GM23338 (cell line): ENCODE measurements at regions not wholly inside any gene's neighbourhood (a gene's known extent, or its start where the extent isn't known, plus 50 kb on each side); places are given as distances from the start of the nearest gene placed in this dataset.

ENCODE experiments used
- ATAC-seq: fragments of 200-7000 bp; cut with Tn5 transposase; 3 replicates; pipeline ENCODE4 v1.9.1; 2020
- DNase-seq: peaks from one replicate; pipeline ENCODE4 v3.0.0-alpha.2; 2015; ENCODE audit warnings: low spot score
- H2AFZ ChIP-seq: fragments of 200-600 bp; sonication (generic); 2 replicates; pipeline ENCODE4 v1.8.0; 2016; ENCODE audit warnings: antibody characterized with exemption, mild to moderate bottlenecking, moderate library complexity
- H3F3A ChIP-seq: fragments of 200-600 bp; sonication (generic); replicated peaks from 2 replicates; pipeline ENCODE4 v1.8.0; 2017; ENCODE audit warnings: antibody characterized with exemption, mixed run types, low read depth
- H3K27ac ChIP-seq: fragments of 200-600 bp; sonication (generic); 2 replicates; pipeline ENCODE4 v1.6.1; 2016; ENCODE audit warnings: low read depth
- H3K27me3 ChIP-seq: fragments of 200-600 bp; sonication (generic); 2 replicates; pipeline ENCODE4 v1.8.0; 2016; ENCODE audit warnings: mild to moderate bottlenecking, mixed run types, moderate library complexity; ENCODE audit not compliant: insufficient read depth
- H3K36me3 ChIP-seq: fragments of 200-600 bp; sonication (generic); 2 replicates; pipeline ENCODE4 v1.8.0; 2016; ENCODE audit warnings: mild to moderate bottlenecking; ENCODE audit not compliant: insufficient read depth
- H3K4me1 ChIP-seq: fragments of 200-600 bp; sonication (generic); 2 replicates; pipeline ENCODE4 v1.8.0; 2016; ENCODE audit warnings: mild to moderate bottlenecking, moderate library complexity; ENCODE audit not compliant: insufficient read depth
- H3K4me2 ChIP-seq: fragments of 200-600 bp; sonication (generic); 2 replicates; pipeline ENCODE4 v1.7.1; 2017; ENCODE audit warnings: mixed run types
- H3K4me3 ChIP-seq: fragments of 200-600 bp; sonication (generic); 2 replicates; pipeline ENCODE4 v1.6.1; 2016; ENCODE audit warnings: mixed run types
- H3K79me2 ChIP-seq: fragments of 200-600 bp; sonication (generic); replicated peaks from 2 replicates; pipeline ENCODE4 v1.8.0; 2017; ENCODE audit warnings: mild to moderate bottlenecking; ENCODE audit not compliant: insufficient read depth
- H3K9me2 ChIP-seq: fragments of 200-600 bp; sonication (generic); 2 replicates; pipeline ENCODE4 v1.8.0; 2017; ENCODE audit not compliant: insufficient read depth
- H4K20me1 ChIP-seq: fragments of 200-600 bp; sonication (generic); replicated peaks from 2 replicates; pipeline ENCODE4 v1.8.0; 2017; ENCODE audit warnings: mild to moderate bottlenecking; ENCODE audit not compliant: insufficient read depth
- H3K27ac Mint-ChIP-seq: 2 replicates; pipeline ENCODE4 v1.8.0; 2020; ENCODE audit warnings: inconsistent platforms, mild to moderate bottlenecking, moderate library complexity, mixed read lengths
- H3K27me3 Mint-ChIP-seq: 3 replicates; pipeline ENCODE4 v1.8.0; 2022; ENCODE audit warnings: low read depth, mild to moderate bottlenecking, moderate library complexity, mixed read lengths, inconsistent platforms; ENCODE audit not compliant: insufficient read depth, poor library complexity
- H3K36me3 Mint-ChIP-seq: 3 replicates; pipeline ENCODE4 v1.8.0; 2021; ENCODE audit warnings: low read depth, mild to moderate bottlenecking, inconsistent platforms, moderate library complexity, mixed read lengths
- H3K4me1 Mint-ChIP-seq: 3 replicates; pipeline ENCODE4 v1.8.0; 2020; ENCODE audit warnings: mild to moderate bottlenecking, inconsistent platforms, mixed read lengths
- H3K4me3 Mint-ChIP-seq: 3 replicates; pipeline ENCODE4 v1.8.0; 2021; ENCODE audit warnings: moderate library complexity, mild to moderate bottlenecking, inconsistent platforms, mixed read lengths
- H3K9me3 Mint-ChIP-seq: 3 replicates; pipeline ENCODE4 v1.8.0; 2020; ENCODE audit warnings: moderate library complexity, mild to moderate bottlenecking, inconsistent platforms, mixed read lengths
- CREB1 ChIP-seq: fragments of 250-450 bp; sonication (Bioruptor Pico); IDR thresholded peaks from 2 replicates; pipeline ENCODE4 v1.5.0; 2020; ENCODE audit warnings: low read depth, mild to moderate bottlenecking, moderate library complexity
- CTCF ChIP-seq, 2 experiments: fragments of 200-600 bp in 1 of 2; sonication (generic) in 1 of 2; conservative IDR thresholded peaks; 2 replicates each; pipeline versions ENCODE4 v1.5.1 to v1.6.1; 2016 to 2017; ENCODE audit warnings: antibody characterized with exemption in 2 of 2, low read depth in 2 of 2, mild to moderate bottlenecking in 2 of 2, moderate library complexity in 1 of 2
- EZH2 ChIP-seq: fragments of 200-600 bp; sonication (generic); IDR thresholded peaks from one replicate; pipeline ENCODE4 v1.8.0; 2017; ENCODE audit warnings: antibody characterized with exemption, mild to moderate bottlenecking, low read depth; ENCODE audit not compliant: unreplicated experiment
- EZH2phosphoT487 ChIP-seq: fragments of 200-600 bp; sonication (generic); IDR thresholded peaks from one replicate; pipeline ENCODE4 v1.8.1; 2018; ENCODE audit warnings: antibody characterized with exemption; ENCODE audit not compliant: unreplicated experiment
- JUNB ChIP-seq: IDR thresholded peaks from one replicate; pipeline ENCODE4 v1.6.1; 2016; ENCODE audit warnings: antibody characterized with exemption; ENCODE audit not compliant: unreplicated experiment
- NANOG ChIP-seq: IDR thresholded peaks from 2 replicates; pipeline ENCODE4 v1.6.1; 2016; ENCODE audit warnings: antibody characterized with exemption, borderline replicate concordance
- POLR2AphosphoS5 ChIP-seq: IDR thresholded peaks from 2 replicates; pipeline ENCODE4 v1.6.1; 2016; ENCODE audit warnings: antibody characterized with exemption, low read depth
- STAT1 ChIP-seq: IDR thresholded peaks from one replicate; pipeline ENCODE4 v1.6.1; 2016; ENCODE audit warnings: antibody characterized with exemption; ENCODE audit not compliant: unreplicated experiment
- ZNF114 ChIP-seq: fragments of 250-450 bp; sonication (Bioruptor Pico); IDR thresholded peaks from 2 replicates; pipeline ENCODE4 v1.5.0; 2020; ENCODE audit warnings: mild to moderate bottlenecking, moderate library complexity
- ZNF331 ChIP-seq: fragments of 250-450 bp; sonication (Bioruptor Pico); IDR thresholded peaks from 2 replicates; pipeline ENCODE4 v1.5.0; 2020; ENCODE audit warnings: low read depth, mild to moderate bottlenecking, moderate library complexity
- TF ChIP-seq, protein P1 (sequence below): IDR thresholded peaks from 2 replicates; pipeline ENCODE4 v1.6.1; 2016; ENCODE audit warnings: antibody characterized with exemption
- TF ChIP-seq, protein P2 (sequence below): fragments of 250-450 bp; sonication (Bioruptor Pico); IDR thresholded peaks from 2 replicates; pipeline ENCODE4 v1.5.0; 2020; ENCODE audit warnings: mild to moderate bottlenecking, moderate library complexity
- TF ChIP-seq, protein P3 (sequence below): IDR thresholded peaks from one replicate; pipeline ENCODE4 v1.6.1; 2018; ENCODE audit warnings: antibody characterized with exemption; ENCODE audit not compliant: unreplicated experiment

GRCh38 chr13:54004026-54004699 lies 975.5 kb downstream of the OLFM4 start:
- H3K27ac Mint-ChIP-seq, result no peak overlapping the region
- no peak for TF ChIP-seq ZNF331 (CRISPR knock-in tag)
- no peak for TF ChIP-seq ZNF114 (CRISPR knock-in tag)
- TF ChIP-seq, protein P1, sequence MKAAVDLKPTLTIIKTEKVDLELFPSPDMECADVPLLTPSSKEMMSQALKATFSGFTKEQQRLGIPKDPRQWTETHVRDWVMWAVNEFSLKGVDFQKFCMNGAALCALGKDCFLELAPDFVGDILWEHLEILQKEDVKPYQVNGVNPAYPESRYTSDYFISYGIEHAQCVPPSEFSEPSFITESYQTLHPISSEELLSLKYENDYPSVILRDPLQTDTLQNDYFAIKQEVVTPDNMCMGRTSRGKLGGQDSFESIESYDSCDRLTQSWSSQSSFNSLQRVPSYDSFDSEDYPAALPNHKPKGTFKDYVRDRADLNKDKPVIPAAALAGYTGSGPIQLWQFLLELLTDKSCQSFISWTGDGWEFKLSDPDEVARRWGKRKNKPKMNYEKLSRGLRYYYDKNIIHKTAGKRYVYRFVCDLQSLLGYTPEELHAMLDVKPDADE, result no peak
- TF ChIP-seq, protein P2, sequence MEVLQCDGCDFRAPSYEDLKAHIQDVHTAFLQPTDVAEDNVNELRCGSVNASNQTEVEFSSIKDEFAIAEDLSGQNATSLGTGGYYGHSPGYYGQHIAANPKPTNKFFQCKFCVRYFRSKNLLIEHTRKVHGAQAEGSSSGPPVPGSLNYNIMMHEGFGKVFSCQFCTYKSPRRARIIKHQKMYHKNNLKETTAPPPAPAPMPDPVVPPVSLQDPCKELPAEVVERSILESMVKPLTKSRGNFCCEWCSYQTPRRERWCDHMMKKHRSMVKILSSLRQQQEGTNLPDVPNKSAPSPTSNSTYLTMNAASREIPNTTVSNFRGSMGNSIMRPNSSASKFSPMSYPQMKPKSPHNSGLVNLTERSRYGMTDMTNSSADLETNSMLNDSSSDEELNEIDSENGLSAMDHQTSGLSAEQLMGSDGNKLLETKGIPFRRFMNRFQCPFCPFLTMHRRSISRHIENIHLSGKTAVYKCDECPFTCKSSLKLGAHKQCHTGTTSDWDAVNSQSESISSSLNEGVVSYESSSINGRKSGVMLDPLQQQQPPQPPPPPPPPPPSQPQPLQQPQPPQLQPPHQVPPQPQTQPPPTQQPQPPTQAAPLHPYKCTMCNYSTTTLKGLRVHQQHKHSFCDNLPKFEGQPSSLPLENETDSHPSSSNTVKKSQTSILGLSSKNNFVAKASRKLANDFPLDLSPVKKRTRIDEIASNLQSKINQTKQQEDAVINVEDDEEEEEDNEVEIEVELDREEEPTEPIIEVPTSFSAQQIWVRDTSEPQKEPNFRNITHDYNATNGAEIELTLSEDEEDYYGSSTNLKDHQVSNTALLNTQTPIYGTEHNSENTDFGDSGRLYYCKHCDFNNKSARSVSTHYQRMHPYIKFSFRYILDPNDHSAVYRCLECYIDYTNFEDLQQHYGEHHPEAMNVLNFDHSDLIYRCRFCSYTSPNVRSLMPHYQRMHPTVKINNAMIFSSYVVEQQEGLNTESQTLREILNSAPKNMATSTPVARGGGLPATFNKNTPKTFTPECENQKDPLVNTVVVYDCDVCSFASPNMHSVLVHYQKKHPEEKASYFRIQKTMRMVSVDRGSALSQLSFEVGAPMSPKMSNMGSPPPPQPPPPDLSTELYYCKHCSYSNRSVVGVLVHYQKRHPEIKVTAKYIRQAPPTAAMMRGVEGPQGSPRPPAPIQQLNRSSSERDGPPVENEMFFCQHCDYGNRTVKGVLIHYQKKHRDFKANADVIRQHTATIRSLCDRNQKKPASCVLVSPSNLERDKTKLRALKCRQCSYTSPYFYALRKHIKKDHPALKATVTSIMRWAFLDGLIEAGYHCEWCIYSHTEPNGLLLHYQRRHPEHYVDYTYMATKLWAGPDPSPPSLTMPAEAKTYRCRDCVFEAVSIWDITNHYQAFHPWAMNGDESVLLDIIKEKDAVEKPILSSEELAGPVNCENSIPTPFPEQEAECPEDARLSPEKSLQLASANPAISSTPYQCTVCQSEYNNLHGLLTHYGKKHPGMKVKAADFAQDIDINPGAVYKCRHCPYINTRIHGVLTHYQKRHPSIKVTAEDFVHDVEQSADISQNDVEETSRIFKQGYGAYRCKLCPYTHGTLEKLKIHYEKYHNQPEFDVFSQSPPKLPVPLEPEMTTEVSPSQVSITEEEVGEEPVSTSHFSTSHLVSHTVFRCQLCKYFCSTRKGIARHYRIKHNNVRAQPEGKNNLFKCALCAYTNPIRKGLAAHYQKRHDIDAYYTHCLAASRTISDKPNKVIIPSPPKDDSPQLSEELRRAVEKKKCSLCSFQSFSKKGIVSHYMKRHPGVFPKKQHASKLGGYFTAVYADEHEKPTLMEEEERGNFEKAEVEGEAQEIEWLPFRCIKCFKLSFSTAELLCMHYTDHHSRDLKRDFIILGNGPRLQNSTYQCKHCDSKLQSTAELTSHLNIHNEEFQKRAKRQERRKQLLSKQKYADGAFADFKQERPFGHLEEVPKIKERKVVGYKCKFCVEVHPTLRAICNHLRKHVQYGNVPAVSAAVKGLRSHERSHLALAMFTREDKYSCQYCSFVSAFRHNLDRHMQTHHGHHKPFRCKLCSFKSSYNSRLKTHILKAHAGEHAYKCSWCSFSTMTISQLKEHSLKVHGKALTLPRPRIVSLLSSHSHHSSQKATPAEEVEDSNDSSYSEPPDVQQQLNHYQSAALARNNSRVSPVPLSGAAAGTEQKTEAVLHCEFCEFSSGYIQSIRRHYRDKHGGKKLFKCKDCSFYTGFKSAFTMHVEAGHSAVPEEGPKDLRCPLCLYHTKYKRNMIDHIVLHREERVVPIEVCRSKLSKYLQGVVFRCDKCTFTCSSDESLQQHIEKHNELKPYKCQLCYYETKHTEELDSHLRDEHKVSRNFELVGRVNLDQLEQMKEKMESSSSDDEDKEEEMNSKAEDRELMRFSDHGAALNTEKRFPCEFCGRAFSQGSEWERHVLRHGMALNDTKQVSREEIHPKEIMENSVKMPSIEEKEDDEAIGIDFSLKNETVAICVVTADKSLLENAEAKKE (CRISPR knock-in tag), result no peak
- TF ChIP-seq STAT1, result no peak
- TF ChIP-seq POLR2AphosphoS5, result no peak
- no peak for TF ChIP-seq CREB1
- TF ChIP-seq EZH2, result no peak
- TF ChIP-seq JUNB, result no peak
- no peak for TF ChIP-seq CTCF (conservative IDR thresholded peaks at IDR 0.05; ENCODE audit: low read depth in 2 of 2)
- TF ChIP-seq, protein P3, sequence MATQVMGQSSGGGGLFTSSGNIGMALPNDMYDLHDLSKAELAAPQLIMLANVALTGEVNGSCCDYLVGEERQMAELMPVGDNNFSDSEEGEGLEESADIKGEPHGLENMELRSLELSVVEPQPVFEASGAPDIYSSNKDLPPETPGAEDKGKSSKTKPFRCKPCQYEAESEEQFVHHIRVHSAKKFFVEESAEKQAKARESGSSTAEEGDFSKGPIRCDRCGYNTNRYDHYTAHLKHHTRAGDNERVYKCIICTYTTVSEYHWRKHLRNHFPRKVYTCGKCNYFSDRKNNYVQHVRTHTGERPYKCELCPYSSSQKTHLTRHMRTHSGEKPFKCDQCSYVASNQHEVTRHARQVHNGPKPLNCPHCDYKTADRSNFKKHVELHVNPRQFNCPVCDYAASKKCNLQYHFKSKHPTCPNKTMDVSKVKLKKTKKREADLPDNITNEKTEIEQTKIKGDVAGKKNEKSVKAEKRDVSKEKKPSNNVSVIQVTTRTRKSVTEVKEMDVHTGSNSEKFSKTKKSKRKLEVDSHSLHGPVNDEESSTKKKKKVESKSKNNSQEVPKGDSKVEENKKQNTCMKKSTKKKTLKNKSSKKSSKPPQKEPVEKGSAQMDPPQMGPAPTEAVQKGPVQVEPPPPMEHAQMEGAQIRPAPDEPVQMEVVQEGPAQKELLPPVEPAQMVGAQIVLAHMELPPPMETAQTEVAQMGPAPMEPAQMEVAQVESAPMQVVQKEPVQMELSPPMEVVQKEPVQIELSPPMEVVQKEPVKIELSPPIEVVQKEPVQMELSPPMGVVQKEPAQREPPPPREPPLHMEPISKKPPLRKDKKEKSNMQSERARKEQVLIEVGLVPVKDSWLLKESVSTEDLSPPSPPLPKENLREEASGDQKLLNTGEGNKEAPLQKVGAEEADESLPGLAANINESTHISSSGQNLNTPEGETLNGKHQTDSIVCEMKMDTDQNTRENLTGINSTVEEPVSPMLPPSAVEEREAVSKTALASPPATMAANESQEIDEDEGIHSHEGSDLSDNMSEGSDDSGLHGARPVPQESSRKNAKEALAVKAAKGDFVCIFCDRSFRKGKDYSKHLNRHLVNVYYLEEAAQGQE, result no peak
- no peak for TF ChIP-seq NANOG
- TF ChIP-seq EZH2phosphoT487, result no peak
- no peaks in the 10 kb centered on the region for H3K36me3 Mint-ChIP-seq
- Histone ChIP-seq H3K79me2 (no peaks in the 10 kb centered on the region), H3K4me2 (no peak overlapping the region), H2AFZ (no peak overlapping the region; the same call in 1 of the 2 replicates), H3F3A (no peaks in the 10 kb centered on the region), H3K4me3 (no peak overlapping the region), H3K27ac (no peak overlapping the region), H3K36me3 (no peaks in the 10 kb centered on the region), H3K27me3 (no peaks in the 10 kb centered on the region), H3K9me2 (peaks cover 3% of the 10 kb centered on the region; the same call in 1 of the 2 replicates), H4K20me1 (no peaks in the 10 kb centered on the region), H3K4me1 (peaks cover 10% of the 10 kb centered on the region; the same call in 1 of the 2 replicates)
- H3K27me3 Mint-ChIP-seq, result no peaks in the 10 kb centered on the region
- H3K9me3 Mint-ChIP-seq, result peaks cover 5% of the 10 kb centered on the region; the same call in 1 of the 3 replicates
- DNase-seq (no peak), ATAC-seq (no peak)
- peaks cover 14% of the 10 kb centered on the region for H3K4me1 Mint-ChIP-seq
- no peak overlapping the region for H3K4me3 Mint-ChIP-seq
